ENCODE measurements at regions not wholly inside any gene's neighbourhood (a gene's known extent, or its start where the extent isn't known, plus 50 kb on each side); places are given as distances from the start of the nearest gene placed in this dataset.

DNA sequence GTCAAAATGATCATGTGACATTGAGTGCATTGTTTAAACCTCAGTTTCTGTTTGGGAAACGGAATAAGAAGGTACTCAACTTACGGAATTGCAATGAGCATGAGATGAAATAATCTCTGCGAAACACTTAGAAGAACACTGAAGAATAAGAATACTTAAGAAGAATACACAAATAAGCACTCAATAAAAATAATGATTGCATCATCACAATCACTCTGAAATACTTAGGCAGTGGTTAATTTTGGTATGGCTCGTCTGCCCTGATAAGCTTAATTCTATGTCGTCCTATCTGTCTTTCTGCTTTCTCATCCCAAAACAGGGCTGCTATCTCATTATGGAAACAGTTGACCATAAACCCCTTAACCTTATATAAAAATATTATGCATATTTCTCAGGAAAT is 823.6 kb downstream of the DIAPH3 start:
- Histone ChIP-seq H3K27ac (no peak overlapping the region), H3K4me3 (no peak overlapping the region), H2AFZ (no peak overlapping the region), H3K9me2 (replicated peaks; ENCODE audit: insufficient read depth) (no peaks in the 10 kb centered on the region), H4K20me1 (ENCODE audit: insufficient read depth, poor library complexity, severe bottlenecking) (no peaks in the 10 kb centered on the region), H3K9me3 (ENCODE audit: low read depth) (no peaks in the 10 kb centered on the region), H3K79me2 (no peaks in the 10 kb centered on the region), H3K4me1 (ENCODE audit: insufficient read depth) (no peaks in the 10 kb centered on the region), H3K36me3 (replicated peaks; ENCODE audit: insufficient read depth, low read depth) (no peaks in the 10 kb centered on the region), H3K27me3 (no peaks in the 10 kb centered on the region), H3K4me2 (no peak overlapping the region)
- TF ChIP-seq EZH2 (IDR thresholded peaks at IDR 0.05; ENCODE audit: borderline replicate concordance): no peak
- no peak for TF ChIP-seq EZH2phosphoT487 (IDR thresholded peaks at IDR 0.05; ENCODE audit: low read depth, severe bottlenecking, unreplicated experiment)
- TF ChIP-seq, protein P1, sequence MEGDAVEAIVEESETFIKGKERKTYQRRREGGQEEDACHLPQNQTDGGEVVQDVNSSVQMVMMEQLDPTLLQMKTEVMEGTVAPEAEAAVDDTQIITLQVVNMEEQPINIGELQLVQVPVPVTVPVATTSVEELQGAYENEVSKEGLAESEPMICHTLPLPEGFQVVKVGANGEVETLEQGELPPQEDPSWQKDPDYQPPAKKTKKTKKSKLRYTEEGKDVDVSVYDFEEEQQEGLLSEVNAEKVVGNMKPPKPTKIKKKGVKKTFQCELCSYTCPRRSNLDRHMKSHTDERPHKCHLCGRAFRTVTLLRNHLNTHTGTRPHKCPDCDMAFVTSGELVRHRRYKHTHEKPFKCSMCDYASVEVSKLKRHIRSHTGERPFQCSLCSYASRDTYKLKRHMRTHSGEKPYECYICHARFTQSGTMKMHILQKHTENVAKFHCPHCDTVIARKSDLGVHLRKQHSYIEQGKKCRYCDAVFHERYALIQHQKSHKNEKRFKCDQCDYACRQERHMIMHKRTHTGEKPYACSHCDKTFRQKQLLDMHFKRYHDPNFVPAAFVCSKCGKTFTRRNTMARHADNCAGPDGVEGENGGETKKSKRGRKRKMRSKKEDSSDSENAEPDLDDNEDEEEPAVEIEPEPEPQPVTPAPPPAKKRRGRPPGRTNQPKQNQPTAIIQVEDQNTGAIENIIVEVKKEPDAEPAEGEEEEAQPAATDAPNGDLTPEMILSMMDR (IDR thresholded peaks at IDR 0.05; ENCODE audit: poor library complexity): no peak
- no peak for DNase-seq (ENCODE audit: low spot score)
- 92% methylated on average over 5 of the region's 5 CpGs for WGBS (ENCODE audit: low lambda C conversion rate, missing lambda C conversion rate)

DNA sequence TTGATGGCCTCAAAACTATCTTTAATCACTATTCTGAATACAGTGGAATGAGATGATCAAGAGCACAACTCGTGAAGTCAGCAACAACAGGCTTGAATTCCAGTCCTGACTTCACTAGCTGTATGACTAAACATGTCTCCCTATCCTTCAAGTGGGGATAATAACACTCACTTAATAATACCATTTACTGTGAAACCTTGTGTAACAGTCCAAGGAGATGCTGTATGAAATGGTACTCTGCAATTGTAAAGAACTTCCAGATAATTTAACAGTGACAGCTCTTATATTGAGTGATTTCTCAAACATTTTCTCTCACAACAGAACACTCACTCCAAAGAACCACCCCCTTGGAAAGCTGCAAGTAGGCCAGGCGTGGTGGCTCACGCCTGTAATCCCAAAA is 823.1 kb downstream of the DIAPH3 start:
- Histone ChIP-seq H3K4me1 (ENCODE audit: insufficient read depth) (no peaks in the 10 kb centered on the region), H3K4me2 (no peak overlapping the region), H3K79me2 (no peaks in the 10 kb centered on the region), H3K27me3 (no peaks in the 10 kb centered on the region), H3K36me3 (replicated peaks; ENCODE audit: insufficient read depth, low read depth) (no peaks in the 10 kb centered on the region), H3K9me2 (replicated peaks; ENCODE audit: insufficient read depth) (no peaks in the 10 kb centered on the region), H2AFZ (no peak overlapping the region), H4K20me1 (ENCODE audit: insufficient read depth, poor library complexity, severe bottlenecking) (no peaks in the 10 kb centered on the region), H3K9me3 (ENCODE audit: low read depth) (no peaks in the 10 kb centered on the region), H3K4me3 (no peak overlapping the region), H3K27ac (no peak overlapping the region)
- TF ChIP-seq, protein P1 (IDR thresholded peaks at IDR 0.05; ENCODE audit: poor library complexity): no peak
- TF ChIP-seq EZH2 (IDR thresholded peaks at IDR 0.05; ENCODE audit: borderline replicate concordance) (no peak), EZH2phosphoT487 (IDR thresholded peaks at IDR 0.05; ENCODE audit: low read depth, severe bottlenecking, unreplicated experiment) (no peak)
- DNase-seq (ENCODE audit: low spot score): no peak
- 90% methylated on average over 3 of the region's 3 CpGs for WGBS (ENCODE audit: low lambda C conversion rate, missing lambda C conversion rate)

DNA sequence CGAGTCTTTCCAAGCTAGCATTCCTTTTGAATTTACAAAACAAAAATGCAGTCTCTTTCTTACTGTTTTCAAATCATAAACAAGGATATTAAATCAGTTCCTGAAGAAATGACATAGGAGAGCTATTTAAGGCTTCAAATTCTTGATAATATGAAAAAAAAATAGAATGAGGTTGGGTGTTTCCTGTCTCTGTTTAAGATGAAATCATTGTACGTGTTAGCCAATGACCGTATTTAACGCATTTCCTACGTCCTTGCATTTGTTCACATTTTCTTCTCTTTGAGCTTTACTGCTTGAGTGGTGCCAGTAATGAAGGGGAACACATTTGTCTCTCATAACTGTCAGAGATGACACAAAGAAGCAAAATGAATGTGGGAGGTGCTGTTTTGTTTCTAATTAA is 821.3 kb downstream of the DIAPH3 start:
- H2AFZ ChIP-seq: no peak overlapping the region
- no peak for DNase-seq (ENCODE audit: low spot score)
- no peak for TF ChIP-seq EZH2phosphoT487 (IDR thresholded peaks at IDR 0.05; ENCODE audit: low read depth, severe bottlenecking, unreplicated experiment)
- TF ChIP-seq, protein P1 (IDR thresholded peaks at IDR 0.05; ENCODE audit: poor library complexity): no peak
- no peak for TF ChIP-seq EZH2 (IDR thresholded peaks at IDR 0.05; ENCODE audit: borderline replicate concordance)
- no peaks in the 10 kb centered on the region for H3K36me3 ChIP-seq (replicated peaks; ENCODE audit: insufficient read depth, low read depth)
- no peaks in the 10 kb centered on the region for H3K27me3 ChIP-seq
- H3K9me2 ChIP-seq (replicated peaks; ENCODE audit: insufficient read depth): no peaks in the 10 kb centered on the region
- H3K4me3 ChIP-seq: no peak overlapping the region
- no peaks in the 10 kb centered on the region for H3K9me3 ChIP-seq (ENCODE audit: low read depth)
- 92% methylated on average over 5 of the region's 5 CpGs for WGBS (ENCODE audit: low lambda C conversion rate, missing lambda C conversion rate)
- H3K4me2 ChIP-seq: no peak overlapping the region
- no peaks in the 10 kb centered on the region for H3K79me2 ChIP-seq
- no peak overlapping the region for H3K27ac ChIP-seq
- no peaks in the 10 kb centered on the region for H4K20me1 ChIP-seq (ENCODE audit: insufficient read depth, poor library complexity, severe bottlenecking)
- no peaks in the 10 kb centered on the region for H3K4me1 ChIP-seq (ENCODE audit: insufficient read depth)

DNA sequence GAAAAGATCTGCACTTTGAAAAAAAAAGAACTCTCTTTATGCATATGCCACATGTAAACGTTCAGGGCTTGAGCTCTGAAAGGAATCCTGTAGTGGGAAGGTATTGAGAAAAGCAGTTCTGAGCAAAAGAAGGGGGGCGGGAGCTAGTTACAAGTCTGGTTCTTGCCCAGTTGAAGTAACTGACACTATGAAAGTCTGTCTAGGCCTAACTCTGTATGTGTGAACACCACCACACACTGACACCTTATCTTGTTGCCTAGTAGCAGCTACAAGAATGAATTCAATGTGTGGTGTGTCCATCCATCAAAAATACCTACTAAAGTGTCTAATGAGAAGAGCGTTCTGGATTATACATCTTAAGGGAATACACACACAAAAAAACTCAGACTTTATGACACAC is 820.6 kb downstream of the DIAPH3 start:
- Histone ChIP-seq H3K36me3 (replicated peaks; ENCODE audit: insufficient read depth, low read depth) (no peaks in the 10 kb centered on the region), H3K4me3 (no peak overlapping the region), H3K27ac (no peak overlapping the region), H4K20me1 (ENCODE audit: insufficient read depth, poor library complexity, severe bottlenecking) (no peaks in the 10 kb centered on the region), H3K9me2 (replicated peaks; ENCODE audit: insufficient read depth) (no peaks in the 10 kb centered on the region), H3K27me3 (no peaks in the 10 kb centered on the region), H3K9me3 (ENCODE audit: low read depth) (no peaks in the 10 kb centered on the region), H3K4me1 (ENCODE audit: insufficient read depth) (no peaks in the 10 kb centered on the region), H3K79me2 (no peaks in the 10 kb centered on the region), H2AFZ (no peak overlapping the region), H3K4me2 (no peak overlapping the region)
- no peak for DNase-seq (ENCODE audit: low spot score)
- TF ChIP-seq, protein P1 (IDR thresholded peaks at IDR 0.05; ENCODE audit: poor library complexity): no peak
- TF ChIP-seq EZH2 (IDR thresholded peaks at IDR 0.05; ENCODE audit: borderline replicate concordance) (no peak), EZH2phosphoT487 (IDR thresholded peaks at IDR 0.05; ENCODE audit: low read depth, severe bottlenecking, unreplicated experiment) (no peak)
- WGBS (ENCODE audit: low lambda C conversion rate, missing lambda C conversion rate): 71% methylated on average over 3 of the region's 3 CpGs

Data from hepatocyte (in vitro differentiated cells).